ENCODE measurements at regions not wholly inside any gene's neighbourhood (a gene's known extent, or its start where the extent isn't known, plus 50 kb on each side); places are given as distances from the start of the nearest gene placed in this dataset.
A peak's percentile ranks its signal among the peaks of the same experiment; 100 is the strongest.

- Histone ChIP-seq H3K27me3 (no peaks in the 10 kb centered on the region), H3K9me3 (no peaks in the 10 kb centered on the region), H3K4me1 (no peaks in the 10 kb centered on the region), H3K4me3 (replicated peaks in 1 of 3) (no peak overlapping the region), H3K36me3 (no peaks in the 10 kb centered on the region), H3K27ac (no peak overlapping the region)
- no peak for DNase-seq
- TF ChIP-seq POLR2A (IDR thresholded peaks at IDR 0.05): no peak
- TF ChIP-seq CTCF (IDR thresholded peaks at IDR 0.05): no peak
- intact Hi-C loops (cut with DNase I): no loop called here
Observed at GRCh38 chr5:51449026-51449425, 65.8 kb downstream of the ISL1 start.

DNA sequence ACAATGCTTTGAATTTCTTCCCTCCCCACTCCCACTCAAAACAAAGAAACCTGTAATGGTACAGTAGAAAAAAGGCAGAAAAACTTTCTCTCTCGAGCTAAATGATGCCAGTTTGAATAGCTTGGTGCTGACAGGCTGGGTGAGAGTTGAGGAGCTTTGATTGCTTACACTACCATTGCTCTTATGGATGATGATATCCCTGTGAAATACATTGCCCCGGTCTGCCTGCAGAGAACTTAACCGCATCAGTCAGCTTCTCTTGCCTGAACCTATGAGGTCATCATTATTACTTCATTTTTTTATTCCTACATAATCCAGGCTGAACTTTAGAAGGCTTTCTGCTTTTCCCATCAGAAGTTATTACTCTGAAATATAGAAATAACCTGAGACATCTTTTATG lies 69.3 kb downstream of the ISL1 start:
- TF ChIP-seq POLR2A (IDR thresholded peaks at IDR 0.05): no peak
- TF ChIP-seq CTCF (IDR thresholded peaks at IDR 0.05): no peak

GRCh38 chr5:51465165-51465564 lies 81.9 kb downstream of the ISL1 start:
- H3K36me3 ChIP-seq: no peaks in the 10 kb centered on the region
- no peaks in the 10 kb centered on the region for H3K4me1 ChIP-seq
- H3K27ac ChIP-seq: no peak overlapping the region
- peak in 1 of 2 donors; percentile 3 for DNase-seq
- no peaks in the 10 kb centered on the region for H3K27me3 ChIP-seq
- H3K4me3 ChIP-seq (replicated peaks in 1 of 3): no peak overlapping the region
- TF ChIP-seq POLR2A (IDR thresholded peaks at IDR 0.05) (no peak), CTCF (IDR thresholded peaks at IDR 0.05) (no peak)
- H3K9me3 ChIP-seq: no peaks in the 10 kb centered on the region
- 22 to 25% methylated on average over 6 of the region's 6 CpGs for WGBS, 2 donors
- intact Hi-C loops (cut with DNase I): no loop called here

More for the DNA sequence above, 69.3 kb downstream of the ISL1 start:
- Histone ChIP-seq H3K4me3 (replicated peaks in 1 of 3) (no peak overlapping the region), H3K4me1 (no peaks in the 10 kb centered on the region), H3K27me3 (no peaks in the 10 kb centered on the region), H3K27ac (no peak overlapping the region), H3K36me3 (no peaks in the 10 kb centered on the region), H3K9me3 (no peaks in the 10 kb centered on the region)
- 77 to 83% methylated on average over 3 of the region's 3 CpGs for WGBS, 2 donors
- DNase-seq: no peak
- intact Hi-C loops (cut with DNase I): no loop called here

GRCh38 chr5:51466214-51466613 lies 83.0 kb downstream of the ISL1 start:
- intact Hi-C loops (cut with DNase I): no loop called here
- H3K9me3 ChIP-seq: no peaks in the 10 kb centered on the region
- 89 to 90% methylated on average over 2 of the region's 2 CpGs for WGBS, 2 donors
- no peaks in the 10 kb centered on the region for H3K36me3 ChIP-seq
- DNase-seq: no peak
- no peak overlapping the region for H3K4me3 ChIP-seq (replicated peaks in 1 of 3)
- no peaks in the 10 kb centered on the region for H3K27me3 ChIP-seq
- no peak overlapping the region for H3K27ac ChIP-seq
- TF ChIP-seq CTCF (IDR thresholded peaks at IDR 0.05): no peak
- no peak for TF ChIP-seq POLR2A (IDR thresholded peaks at IDR 0.05)
- H3K4me1 ChIP-seq: no peaks in the 10 kb centered on the region

GRCh38 chr5:51468196-51468595 lies 84.9 kb downstream of the ISL1 start:
- intact Hi-C loops (cut with DNase I): no loop called here
- H3K27me3 ChIP-seq: no peaks in the 10 kb centered on the region
- no peaks in the 10 kb centered on the region for H3K36me3 ChIP-seq
- no peaks in the 10 kb centered on the region for H3K9me3 ChIP-seq
- WGBS, 2 donors: 68% methylated on average over 2 of the region's 2 CpGs
- H3K4me1 ChIP-seq: no peaks in the 10 kb centered on the region
- TF ChIP-seq POLR2A (IDR thresholded peaks at IDR 0.05) (no peak), CTCF (IDR thresholded peaks at IDR 0.05) (no peak)
- H3K27ac ChIP-seq: no peak overlapping the region
- no peak overlapping the region for H3K4me3 ChIP-seq (replicated peaks in 1 of 3)
- DNase-seq: no peak
